Calu3 (cell line): ENCODE measurements at regions not wholly inside any gene's neighbourhood (a gene's known extent, or its start where the extent isn't known, plus 50 kb on each side); places are given as distances from the start of the nearest gene placed in this dataset.

Experiments
- BruUV-seq: library from RNA; stranded (reverse); fragments of 400-500 nt; replicated peaks from 2 replicates; lab custom pipeline; 2021; lab: Mats Ljungman, UMichigan
- CTCF ChIA-PET: fragments of 300-600 bp; sonication (Branson Sonifier 250); formaldehyde crosslinking; loops from one replicate; lab custom pipeline; 2022; ENCODE audit warnings: antibody characterized with exemption; lab: Charles Lee
- DNase-seq: peaks from one replicate; pipeline ENCODE4 v3.0.0; 2022
- H3K27ac Mint-ChIP-seq: one replicate; pipeline ENCODE4 v1.8.0; 2022; ENCODE audit warnings: mixed read lengths; ENCODE audit not compliant: unreplicated experiment
- H3K27me3 Mint-ChIP-seq: one replicate; pipeline ENCODE4 v1.8.0; 2022; ENCODE audit warnings: mixed read lengths; ENCODE audit not compliant: unreplicated experiment
- H3K36me3 Mint-ChIP-seq: one replicate; pipeline ENCODE4 v1.8.0; 2022; ENCODE audit warnings: mild to moderate bottlenecking, moderate library complexity, mixed read lengths; ENCODE audit not compliant: insufficient read depth, unreplicated experiment
- H3K4me1 Mint-ChIP-seq: one replicate; pipeline ENCODE4 v1.8.0; 2022; ENCODE audit warnings: mild to moderate bottlenecking, low read depth, mixed read lengths; ENCODE audit not compliant: unreplicated experiment
- H3K4me3 Mint-ChIP-seq: one replicate; pipeline ENCODE4 v1.8.0; 2022; ENCODE audit warnings: mild to moderate bottlenecking, low read depth, moderate library complexity, mixed read lengths; ENCODE audit not compliant: unreplicated experiment
- H3K9me3 Mint-ChIP-seq: one replicate; pipeline ENCODE4 v1.8.0; 2022; ENCODE audit warnings: low read depth, mixed read lengths; ENCODE audit not compliant: unreplicated experiment
- CTCF ChIP-seq: fragments of 200-600 bp; IDR thresholded peaks from one replicate; pipeline ENCODE4 v1.8.0; 2022; ENCODE audit warnings: antibody characterized with exemption; ENCODE audit not compliant: unreplicated experiment
- intact Hi-C: fragments of 100-400 bp; cut with micrococcal nuclease; formaldehyde crosslinking; loops from one replicate; pipeline ENCODE4 v1.10.0; 2022; ENCODE audit not compliant: unreplicated experiment

GRCh38 chr9:25207402-25208195, 470.6 kb downstream of the TUSC1 start:
- intact Hi-C loops, result no loop called here
- CTCF ChIA-PET, result no interaction called here
- H3K4me3 Mint-ChIP-seq, result no peak overlapping the region
- no TSS peak for BruUV-seq
- no peak for TF ChIP-seq CTCF
- no peaks in the 10 kb centered on the region for H3K27me3 Mint-ChIP-seq
- DNase-seq, result no peak
- no peak overlapping the region for H3K27ac Mint-ChIP-seq
- H3K9me3 Mint-ChIP-seq, result peaks cover 2% of the 10 kb centered on the region
- no peaks in the 10 kb centered on the region for H3K36me3 Mint-ChIP-seq
- H3K4me1 Mint-ChIP-seq, result no peaks in the 10 kb centered on the region

DNA sequence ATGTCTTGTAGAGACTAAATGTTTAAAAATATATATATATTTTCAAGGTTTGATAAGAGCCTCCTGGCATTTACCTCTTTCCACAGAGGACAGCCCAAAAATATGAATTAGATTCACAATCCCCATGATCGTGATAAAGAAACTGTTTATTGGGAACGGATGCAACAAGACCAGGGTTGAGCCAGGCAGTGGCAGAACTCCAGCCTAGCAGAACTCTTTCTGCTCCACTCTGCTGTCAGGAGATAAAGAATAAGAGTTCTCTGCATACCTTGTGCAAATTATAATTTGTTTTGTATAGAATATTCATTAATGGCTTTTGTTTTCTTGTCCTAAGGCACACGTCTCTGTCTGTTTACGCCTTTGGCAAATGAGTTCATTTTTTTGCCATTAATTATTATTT, 472.2 kb downstream of the TUSC1 start:
- CTCF ChIA-PET, result no interaction called here
- no peak overlapping the region for H3K27ac Mint-ChIP-seq
- no peaks in the 10 kb centered on the region for H3K4me1 Mint-ChIP-seq
- no peak for TF ChIP-seq CTCF
- H3K9me3 Mint-ChIP-seq, result peaks cover 2% of the 10 kb centered on the region
- intact Hi-C loops, result no loop called here
- H3K27me3 Mint-ChIP-seq, result no peaks in the 10 kb centered on the region
- no peaks in the 10 kb centered on the region for H3K36me3 Mint-ChIP-seq
- H3K4me3 Mint-ChIP-seq, result no peak overlapping the region
- no TSS peak for BruUV-seq
- no peak for DNase-seq

DNA sequence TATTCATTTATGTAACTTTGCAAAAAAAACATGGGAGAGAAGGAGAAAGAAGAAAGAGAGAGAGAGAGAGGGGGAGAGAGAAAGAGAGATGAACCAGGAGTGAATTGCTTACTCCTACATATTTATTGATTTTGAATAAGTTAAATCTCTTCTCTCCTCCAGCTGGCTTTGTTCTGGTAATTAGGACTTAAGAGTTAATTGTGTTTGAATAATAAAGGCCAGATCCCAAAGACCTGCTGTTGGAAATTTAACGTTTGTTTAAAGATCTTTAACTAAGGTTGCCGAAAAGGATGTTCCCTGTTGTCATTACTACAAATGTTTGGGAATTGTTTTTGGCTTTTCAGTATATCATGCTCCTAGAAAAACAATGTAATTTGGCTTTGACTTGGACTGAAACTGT, 473.0 kb downstream of the TUSC1 start:
- no TSS peak for BruUV-seq
- Mint-ChIP-seq H3K36me3 (no peaks in the 10 kb centered on the region), H3K4me1 (no peaks in the 10 kb centered on the region), H3K4me3 (no peak overlapping the region), H3K27ac (no peak overlapping the region), H3K9me3 (peaks cover 5% of the 10 kb centered on the region), H3K27me3 (no peaks in the 10 kb centered on the region)
- intact Hi-C loops, result no loop called here
- CTCF ChIA-PET, result no interaction called here
- no peak for TF ChIP-seq CTCF
- DNase-seq, result no peak

GRCh38 chr9:25177858-25178257, 500.4 kb downstream of the TUSC1 start:
- H3K9me3 Mint-ChIP-seq, result peaks cover 4% of the 10 kb centered on the region
- no peak for TF ChIP-seq CTCF
- no peak overlapping the region for H3K4me3 Mint-ChIP-seq
- H3K4me1 Mint-ChIP-seq, result no peaks in the 10 kb centered on the region
- intact Hi-C loops, result no loop called here
- no peaks in the 10 kb centered on the region for H3K27me3 Mint-ChIP-seq
- CTCF ChIA-PET, result no interaction called here
- no TSS peak for BruUV-seq
- H3K27ac Mint-ChIP-seq, result no peak overlapping the region
- no peak for DNase-seq
- no peaks in the 10 kb centered on the region for H3K36me3 Mint-ChIP-seq
